DND-41 (cell line): ENCODE measurements at regions not wholly inside any gene's neighbourhood (a gene's known extent, or its start where the extent isn't known, plus 50 kb on each side); places are given as distances from the start of the nearest gene placed in this dataset.

ENCODE experiments used
- ATAC-seq: fragments of 200-7000 bp; cut with Tn5 transposase; 3 replicates; pipeline ENCODE4 v1.9.1; 2021; ENCODE audit warnings: low read depth; ENCODE audit not compliant: insufficient read depth
- DNase-seq: peaks from one replicate; pipeline ENCODE4 v3.0.0-alpha.2; 2020
- H2AFZ ChIP-seq: 2 replicates; pipeline ENCODE4 v1.6.0; 2012; ENCODE audit warnings: low read depth, low read length
- H3K27ac ChIP-seq: 2 replicates; pipeline ENCODE4 v1.5.1; 2012; ENCODE audit warnings: low read length, inconsistent platforms
- H3K27me3 ChIP-seq: fragments of 200-600 bp; sonication (generic); 2 replicates; pipeline ENCODE4 v1.6.0; 2012; ENCODE audit warnings: low read length, mild to moderate bottlenecking, inconsistent platforms; ENCODE audit not compliant: insufficient read depth, poor library complexity
- H3K36me3 ChIP-seq: 2 replicates; pipeline ENCODE4 v1.5.1; 2012; ENCODE audit warnings: low read length, inconsistent platforms; ENCODE audit not compliant: insufficient read depth
- H3K4me1 ChIP-seq: 2 replicates; pipeline ENCODE4 v1.5.1; 2012; ENCODE audit warnings: mild to moderate bottlenecking, low read length; ENCODE audit not compliant: insufficient read depth
- H3K4me2 ChIP-seq: 2 replicates; pipeline ENCODE4 v1.6.0; 2012; ENCODE audit warnings: mild to moderate bottlenecking, moderate library complexity, low read length, inconsistent platforms; ENCODE audit not compliant: insufficient read depth
- H3K4me3 ChIP-seq, 2 experiments: fragments of 200-600 bp in 1 of 2; shearing (Covaris generic) in 1 of 2; 2 replicates each; pipeline ENCODE4 v1.5.1; 2012 to 2016; ENCODE audit warnings: inconsistent platforms in 2 of 2, low read length in 2 of 2, mild to moderate bottlenecking in 2 of 2, low read depth in 1 of 2, moderate library complexity in 1 of 2
- H3K79me2 ChIP-seq: 2 replicates; pipeline ENCODE4 v1.6.0; 2012; ENCODE audit warnings: low read length, inconsistent platforms; ENCODE audit not compliant: insufficient read depth
- H3K9ac ChIP-seq: 2 replicates; pipeline ENCODE4 v1.6.0; 2012; ENCODE audit warnings: low read depth, mild to moderate bottlenecking, inconsistent platforms, low read length, moderate library complexity
- H3K9me3 ChIP-seq: 2 replicates; pipeline ENCODE4 v1.5.1; 2012; ENCODE audit warnings: low read length, moderate library complexity, mild to moderate bottlenecking, inconsistent platforms; ENCODE audit not compliant: insufficient read depth, severe bottlenecking
- H4K20me1 ChIP-seq: 2 replicates; pipeline ENCODE4 v1.6.0; 2012; ENCODE audit warnings: low read length; ENCODE audit not compliant: insufficient read depth
- EZH2 ChIP-seq: IDR thresholded peaks from 3 replicates; pipeline ENCODE4 v1.6.1; 2012; ENCODE audit warnings: borderline replicate concordance, low read depth, mild to moderate bottlenecking, moderate library complexity, low read length, inconsistent platforms; ENCODE audit not compliant: severe bottlenecking
- TF ChIP-seq, protein P1 (sequence below): IDR thresholded peaks from 2 replicates; pipeline ENCODE4 v1.5.1; 2012; ENCODE audit warnings: borderline replicate concordance, low read length, moderate library complexity, mild to moderate bottlenecking; ENCODE audit not compliant: poor library complexity, severe bottlenecking; ENCODE audit errors: extremely low read depth

DNA sequence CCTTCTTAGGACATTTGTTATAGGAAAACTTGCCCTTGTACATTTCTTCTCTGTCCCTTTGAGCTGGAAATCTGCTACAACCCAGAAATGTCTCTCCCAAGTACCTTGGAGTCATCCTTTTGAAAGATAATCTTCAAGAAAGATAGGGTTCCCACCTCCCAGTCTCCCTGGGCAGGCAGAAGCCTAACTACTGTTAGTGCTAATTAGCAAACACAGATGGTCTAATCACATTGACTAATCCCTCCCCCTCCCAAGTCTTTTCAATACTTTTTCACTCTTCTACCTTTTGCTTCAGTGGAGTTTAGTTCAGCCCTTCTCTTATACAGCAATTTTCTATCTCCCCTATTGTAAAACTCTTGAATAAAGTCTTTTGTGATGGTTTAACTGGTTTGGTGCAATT lies 129.8 kb upstream of the PPFIA2 start:
- no peaks in the 10 kb centered on the region for H3K79me2 ChIP-seq
- no peak overlapping the region for H3K27ac ChIP-seq
- no peak overlapping the region for H3K9ac ChIP-seq
- no peaks in the 10 kb centered on the region for H3K36me3 ChIP-seq
- H4K20me1 ChIP-seq: no peaks in the 10 kb centered on the region
- peaks cover under 1% of the 10 kb centered on the region for H3K9me3 ChIP-seq
- TF ChIP-seq, protein P1, sequence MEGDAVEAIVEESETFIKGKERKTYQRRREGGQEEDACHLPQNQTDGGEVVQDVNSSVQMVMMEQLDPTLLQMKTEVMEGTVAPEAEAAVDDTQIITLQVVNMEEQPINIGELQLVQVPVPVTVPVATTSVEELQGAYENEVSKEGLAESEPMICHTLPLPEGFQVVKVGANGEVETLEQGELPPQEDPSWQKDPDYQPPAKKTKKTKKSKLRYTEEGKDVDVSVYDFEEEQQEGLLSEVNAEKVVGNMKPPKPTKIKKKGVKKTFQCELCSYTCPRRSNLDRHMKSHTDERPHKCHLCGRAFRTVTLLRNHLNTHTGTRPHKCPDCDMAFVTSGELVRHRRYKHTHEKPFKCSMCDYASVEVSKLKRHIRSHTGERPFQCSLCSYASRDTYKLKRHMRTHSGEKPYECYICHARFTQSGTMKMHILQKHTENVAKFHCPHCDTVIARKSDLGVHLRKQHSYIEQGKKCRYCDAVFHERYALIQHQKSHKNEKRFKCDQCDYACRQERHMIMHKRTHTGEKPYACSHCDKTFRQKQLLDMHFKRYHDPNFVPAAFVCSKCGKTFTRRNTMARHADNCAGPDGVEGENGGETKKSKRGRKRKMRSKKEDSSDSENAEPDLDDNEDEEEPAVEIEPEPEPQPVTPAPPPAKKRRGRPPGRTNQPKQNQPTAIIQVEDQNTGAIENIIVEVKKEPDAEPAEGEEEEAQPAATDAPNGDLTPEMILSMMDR: no peak
- no peak for TF ChIP-seq EZH2
- H3K4me1 ChIP-seq: no peaks in the 10 kb centered on the region
- H2AFZ ChIP-seq: no peak overlapping the region
- no peak overlapping the region for H3K4me3 ChIP-seq
- no peak overlapping the region for H3K4me2 ChIP-seq
- DNase-seq (no peak), ATAC-seq (no peak)
- no peaks in the 10 kb centered on the region for H3K27me3 ChIP-seq

DNA sequence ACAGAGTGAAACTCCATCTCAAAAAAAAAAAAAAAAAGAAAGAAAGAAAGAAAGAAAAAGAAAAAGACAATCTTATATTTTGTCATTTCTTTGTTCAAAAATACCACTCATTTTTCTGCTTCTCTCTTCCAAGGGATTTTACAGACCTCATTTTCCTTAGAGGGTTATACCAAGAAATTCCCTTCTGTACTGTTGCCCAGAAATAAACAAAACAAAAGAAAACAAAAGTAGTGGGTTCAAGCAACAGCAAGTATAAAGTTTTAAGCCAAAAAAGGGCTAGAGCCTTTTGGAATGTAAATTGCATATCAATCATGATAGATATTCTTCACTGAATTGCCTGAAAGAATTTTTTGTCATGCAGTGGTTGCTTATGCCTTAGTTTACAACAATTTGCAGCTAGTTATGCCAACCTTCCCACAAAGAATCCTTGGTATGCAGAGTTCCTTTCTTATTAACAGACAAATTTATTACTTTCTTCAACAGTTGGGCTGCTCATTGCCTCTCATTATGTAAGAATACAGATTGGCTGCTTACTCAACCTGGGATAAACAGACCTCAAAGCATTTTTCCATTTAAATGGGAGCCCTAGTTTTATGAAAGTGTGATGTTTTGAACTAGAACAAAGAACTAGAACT lies 129.1 kb upstream of the PPFIA2 start:
- TF ChIP-seq EZH2: no peak
- TF ChIP-seq, protein P1: no peak
- Histone ChIP-seq H3K4me3 (no peak overlapping the region), H3K79me2 (no peaks in the 10 kb centered on the region), H3K4me2 (no peak overlapping the region), H2AFZ (no peak overlapping the region), H3K9ac (no peak overlapping the region), H4K20me1 (no peaks in the 10 kb centered on the region), H3K27ac (no peak overlapping the region), H3K9me3 (no peaks in the 10 kb centered on the region), H3K4me1 (no peaks in the 10 kb centered on the region), H3K27me3 (no peaks in the 10 kb centered on the region), H3K36me3 (no peaks in the 10 kb centered on the region)
- no peak for ATAC-seq
- DNase-seq: no peak

DNA sequence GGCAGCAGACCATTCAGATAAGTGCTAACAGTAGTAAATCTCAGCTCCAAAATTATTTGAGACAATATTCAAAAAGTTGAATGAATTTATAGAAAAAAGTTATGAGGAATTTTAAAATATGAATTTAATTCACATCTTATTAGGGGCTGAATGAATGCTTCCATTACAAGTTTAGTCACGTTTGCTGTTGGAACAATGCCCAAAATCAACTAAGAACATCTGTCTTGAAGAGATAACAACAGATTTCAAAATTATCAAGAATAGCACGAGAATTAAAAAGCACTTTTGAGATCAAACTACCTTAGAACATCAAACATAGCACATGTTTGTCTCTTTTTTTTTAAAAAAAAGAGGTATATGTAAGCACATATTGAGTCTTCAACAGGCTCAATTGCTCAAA lies 115.4 kb upstream of the PPFIA2 start:
- DNase-seq (no peak), ATAC-seq (no peak)
- Histone ChIP-seq H3K9ac (no peak overlapping the region), H3K4me1 (no peaks in the 10 kb centered on the region), H3K27me3 (no peaks in the 10 kb centered on the region), H3K79me2 (no peaks in the 10 kb centered on the region), H3K27ac (no peak overlapping the region), H3K4me2 (no peak overlapping the region), H3K36me3 (no peaks in the 10 kb centered on the region), H2AFZ (no peak overlapping the region), H3K9me3 (no peaks in the 10 kb centered on the region), H3K4me3 (no peak overlapping the region), H4K20me1 (no peaks in the 10 kb centered on the region)
- no peak for TF ChIP-seq EZH2
- TF ChIP-seq, protein P1: no peak
